ENCODE measurements at regions not wholly inside any gene's neighbourhood (a gene's known extent, or its start where the extent isn't known, plus 50 kb on each side); places are given as distances from the start of the nearest gene placed in this dataset.
A peak's percentile ranks its signal among the peaks of the same experiment; 100 is the strongest.
"Not testable (repeated sequence)": the region's sequence is repeated elsewhere in the genome, so short reads cannot be mapped to it uniquely, and the experiment has no call there.

DNA sequence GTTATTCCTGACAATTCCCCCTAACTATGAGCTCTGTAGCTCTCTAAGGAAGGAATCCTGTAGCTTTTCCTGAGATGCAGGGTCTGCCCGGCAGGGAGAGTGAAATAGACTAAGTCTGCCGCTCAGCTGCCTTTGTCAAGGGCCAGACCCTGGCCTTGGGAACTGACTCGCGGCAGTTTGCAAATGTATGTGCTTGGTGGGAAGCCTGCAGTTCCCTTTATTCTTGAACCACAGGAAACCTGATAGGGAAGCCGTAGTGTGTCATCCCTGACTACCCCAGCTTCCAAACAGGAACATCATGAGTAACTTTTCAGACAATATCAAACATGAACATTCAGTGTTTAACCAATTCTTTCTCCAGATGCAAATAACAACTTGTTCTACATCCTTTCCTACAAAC lies 78.7 kb upstream of the IFNGR1 start (continued):
- TF ChIP-seq, protein P1, sequence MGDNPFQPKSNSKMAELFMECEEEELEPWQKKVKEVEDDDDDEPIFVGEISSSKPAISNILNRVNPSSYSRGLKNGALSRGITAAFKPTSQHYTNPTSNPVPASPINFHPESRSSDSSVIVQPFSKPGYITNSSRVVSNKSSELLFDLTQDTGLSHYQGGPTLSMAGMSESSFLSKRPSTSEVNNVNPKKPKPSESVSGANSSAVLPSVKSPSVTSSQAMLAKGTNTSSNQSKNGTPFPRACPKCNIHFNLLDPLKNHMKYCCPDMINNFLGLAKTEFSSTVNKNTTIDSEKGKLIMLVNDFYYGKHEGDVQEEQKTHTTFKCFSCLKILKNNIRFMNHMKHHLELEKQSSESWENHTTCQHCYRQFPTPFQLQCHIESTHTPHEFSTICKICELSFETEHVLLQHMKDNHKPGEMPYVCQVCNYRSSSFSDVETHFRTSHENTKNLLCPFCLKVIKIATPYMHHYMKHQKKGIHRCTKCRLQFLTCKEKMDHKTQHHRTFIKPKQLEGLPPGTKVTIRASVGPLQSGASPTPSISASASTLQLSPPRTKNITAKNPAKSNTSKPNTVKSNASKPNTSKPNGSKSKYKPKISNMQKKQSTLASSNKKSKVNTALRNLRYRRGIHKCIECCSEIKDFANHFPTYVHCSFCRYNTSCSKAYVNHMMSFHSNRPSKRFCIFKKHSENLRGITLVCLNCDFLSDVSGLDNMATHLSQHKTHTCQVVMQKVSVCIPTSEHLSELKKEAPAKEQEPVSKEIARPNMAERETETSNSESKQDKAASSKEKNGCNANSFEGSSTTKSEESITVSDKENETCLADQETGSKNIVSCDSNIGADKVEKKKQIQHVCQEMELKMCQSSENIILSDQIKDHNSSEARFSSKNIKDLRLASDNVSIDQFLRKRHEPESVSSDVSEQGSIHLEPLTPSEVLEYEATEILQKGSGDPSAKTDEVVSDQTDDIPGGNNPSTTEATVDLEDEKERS (tag by site-specific recombination; IDR thresholded peaks at IDR 0.05) = no peak
- no peak for TF ChIP-seq ZFP37 (tag by site-specific recombination; IDR thresholded peaks at IDR 0.05)
- TF ChIP-seq ZNF529 (tag by site-specific recombination; IDR thresholded peaks at IDR 0.05; ENCODE audit: insufficient replicate concordance) = no peak
- no peak for TF ChIP-seq ZNF623 (tag by site-specific recombination; IDR thresholded peaks at IDR 0.05)

DNA sequence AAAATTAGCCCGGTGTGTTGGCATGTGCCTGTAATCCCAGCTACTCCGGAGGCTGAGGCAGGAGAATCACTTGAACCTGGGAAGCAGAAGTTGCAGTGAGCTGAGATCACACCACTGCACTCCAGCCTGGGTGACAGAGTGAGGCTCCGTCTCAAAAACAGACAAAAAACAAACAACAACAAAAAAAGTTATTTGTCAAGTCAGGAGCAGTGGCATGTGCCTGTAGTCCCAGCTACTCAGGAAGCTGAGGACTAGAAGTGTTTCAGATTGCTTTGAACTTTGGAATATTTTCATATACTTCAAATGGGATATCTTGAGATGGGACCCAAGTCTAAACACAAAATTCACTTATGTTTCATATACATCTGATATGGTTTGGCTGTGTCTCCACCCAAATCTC lies 73.1 kb upstream of the IFNGR1 start:
- not testable (repeated sequence) for H3K27ac ChIP-seq (ENCODE audit: extremely low read depth, low read depth, low read length); H3K9me3 ChIP-seq (ENCODE audit: control insufficient read depth, insufficient read depth, low read depth, low read length); H3K4me1 ChIP-seq (ENCODE audit: control insufficient read depth, insufficient read depth, low read length); H3K4me3 ChIP-seq (ENCODE audit: low read depth, low read length); H3K36me3 ChIP-seq (ENCODE audit: control insufficient read depth in 2 of 2, insufficient read depth in 1 of 2, low read length in 2 of 2)
- ChIA-PET POLR2A (interaction anchor here (0.6 to 0.8 kb wide), 2 partner anchors 19 to 204 kb away, joined by 4 to 5 read pairs; no protein-coding TSS in a partner anchor), CTCF (interaction anchor here (1.0 to 1.5 kb wide), 2 partner anchors 16 to 21 kb away, joined by 3 to 7 read pairs; no protein-coding TSS in a partner anchor)

DNA sequence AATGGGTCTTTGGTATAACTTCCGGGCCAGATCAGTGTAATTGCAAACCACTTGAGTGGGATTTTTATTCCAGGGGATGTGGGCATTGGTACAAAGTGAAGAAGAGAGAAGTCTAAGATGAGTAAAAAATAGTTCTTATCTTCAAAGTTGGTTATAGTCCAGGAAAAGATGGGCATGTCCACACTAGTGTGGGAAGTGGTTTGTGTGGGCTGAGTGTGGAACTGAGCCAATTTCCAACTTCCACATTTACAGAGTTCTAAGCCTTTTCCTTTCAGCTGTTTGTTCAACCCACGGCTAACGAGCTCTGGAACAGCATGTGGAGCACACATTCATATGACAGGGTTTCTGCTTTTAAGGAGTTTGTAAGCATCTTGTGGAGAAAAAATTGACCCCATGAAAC lies 72.3 kb upstream of the IFNGR1 start:
- Histone ChIP-seq H3K9me3 (ENCODE audit: control insufficient read depth, insufficient read depth, low read depth, low read length) (no peaks in the 10 kb centered on the region), H3K27ac (ENCODE audit: extremely low read depth, low read depth, low read length) (no peak overlapping the region), H3K4me1 (ENCODE audit: control insufficient read depth, insufficient read depth, low read length) (peaks cover 4% of the 10 kb centered on the region; the same call in 1 of the 2 replicates), H3K36me3 (ENCODE audit: control insufficient read depth in 2 of 2, insufficient read depth in 1 of 2, low read length in 2 of 2) (no peaks in the 10 kb centered on the region), H3K4me3 (ENCODE audit: low read depth, low read length) (no peak overlapping the region)
- POLR2A ChIA-PET = no interaction called here
- CTCF ChIA-PET = interaction anchor here (0.5 to 1.0 kb wide), 3 partner anchors 22 to 214 kb away, joined by 3 read pairs; no protein-coding TSS in a partner anchor
- TF ChIP-seq EGR2 (tag by site-specific recombination; IDR thresholded peaks at IDR 0.05; ENCODE audit: low read depth) (peak; percentile 85), ZFP37 (tag by site-specific recombination; IDR thresholded peaks at IDR 0.05) (no peak), REPIN1 (tag by site-specific recombination; IDR thresholded peaks at IDR 0.05; ENCODE audit: low read depth) (no peak), ZNF621 (tag by site-specific recombination; IDR thresholded peaks at IDR 0.05) (no peak), ZFHX2 (tag by site-specific recombination; conservative IDR thresholded peaks at IDR 0.05) (peak; percentile 89)
- TF ChIP-seq, protein P2, sequence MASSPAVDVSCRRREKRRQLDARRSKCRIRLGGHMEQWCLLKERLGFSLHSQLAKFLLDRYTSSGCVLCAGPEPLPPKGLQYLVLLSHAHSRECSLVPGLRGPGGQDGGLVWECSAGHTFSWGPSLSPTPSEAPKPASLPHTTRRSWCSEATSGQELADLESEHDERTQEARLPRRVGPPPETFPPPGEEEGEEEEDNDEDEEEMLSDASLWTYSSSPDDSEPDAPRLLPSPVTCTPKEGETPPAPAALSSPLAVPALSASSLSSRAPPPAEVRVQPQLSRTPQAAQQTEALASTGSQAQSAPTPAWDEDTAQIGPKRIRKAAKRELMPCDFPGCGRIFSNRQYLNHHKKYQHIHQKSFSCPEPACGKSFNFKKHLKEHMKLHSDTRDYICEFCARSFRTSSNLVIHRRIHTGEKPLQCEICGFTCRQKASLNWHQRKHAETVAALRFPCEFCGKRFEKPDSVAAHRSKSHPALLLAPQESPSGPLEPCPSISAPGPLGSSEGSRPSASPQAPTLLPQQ (tag by site-specific recombination; IDR thresholded peaks at IDR 0.05) = no peak
- TF ChIP-seq, protein P3, sequence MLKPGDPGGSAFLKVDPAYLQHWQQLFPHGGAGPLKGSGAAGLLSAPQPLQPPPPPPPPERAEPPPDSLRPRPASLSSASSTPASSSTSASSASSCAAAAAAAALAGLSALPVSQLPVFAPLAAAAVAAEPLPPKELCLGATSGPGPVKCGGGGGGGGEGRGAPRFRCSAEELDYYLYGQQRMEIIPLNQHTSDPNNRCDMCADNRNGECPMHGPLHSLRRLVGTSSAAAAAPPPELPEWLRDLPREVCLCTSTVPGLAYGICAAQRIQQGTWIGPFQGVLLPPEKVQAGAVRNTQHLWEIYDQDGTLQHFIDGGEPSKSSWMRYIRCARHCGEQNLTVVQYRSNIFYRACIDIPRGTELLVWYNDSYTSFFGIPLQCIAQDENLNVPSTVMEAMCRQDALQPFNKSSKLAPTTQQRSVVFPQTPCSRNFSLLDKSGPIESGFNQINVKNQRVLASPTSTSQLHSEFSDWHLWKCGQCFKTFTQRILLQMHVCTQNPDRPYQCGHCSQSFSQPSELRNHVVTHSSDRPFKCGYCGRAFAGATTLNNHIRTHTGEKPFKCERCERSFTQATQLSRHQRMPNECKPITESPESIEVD (tag by site-specific recombination; IDR thresholded peaks at IDR 0.05) = no peak

DNA sequence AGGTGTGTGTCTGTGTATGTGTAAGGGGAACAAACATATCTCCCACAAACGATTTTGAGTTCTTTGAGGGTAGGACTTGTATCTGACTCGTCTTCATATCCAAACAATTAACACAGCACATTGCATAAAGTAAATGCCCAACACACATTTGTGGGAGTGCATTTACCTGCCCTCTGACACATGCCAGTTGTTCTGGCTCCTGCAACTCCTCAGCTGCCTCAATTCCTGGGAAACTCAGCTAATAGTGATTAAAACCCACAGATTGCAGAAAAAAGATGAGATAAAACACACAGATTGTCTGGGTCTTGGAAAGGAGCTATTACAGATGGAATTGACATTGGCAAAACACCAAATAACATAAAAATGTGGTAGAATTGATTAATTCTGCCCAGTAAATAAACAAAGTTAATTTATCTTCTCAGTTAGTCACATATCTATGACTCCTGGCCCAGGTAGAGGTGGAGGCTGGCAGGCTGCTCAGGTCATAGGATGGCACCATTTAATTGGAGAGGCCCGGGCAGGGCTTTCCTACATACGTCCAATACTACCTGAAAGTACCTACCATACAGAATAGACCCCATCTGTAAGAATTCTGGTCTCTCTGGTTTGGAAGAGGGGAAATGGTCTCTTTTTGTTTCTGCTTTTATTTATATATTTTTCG lies 71.5 kb upstream of the IFNGR1 start:
- Histone ChIP-seq H3K4me3 (ENCODE audit: low read depth, low read length) (no peak overlapping the region), H3K9me3 (ENCODE audit: control insufficient read depth, insufficient read depth, low read depth, low read length) (no peaks in the 10 kb centered on the region), H3K27ac (ENCODE audit: extremely low read depth, low read depth, low read length) (no peak overlapping the region), H3K4me1 (ENCODE audit: control insufficient read depth, insufficient read depth, low read length) (peaks cover 4% of the 10 kb centered on the region; the same call in 1 of the 2 replicates), H3K36me3 (ENCODE audit: control insufficient read depth in 2 of 2, insufficient read depth in 1 of 2, low read length in 2 of 2) (no peaks in the 10 kb centered on the region)
- TF ChIP-seq ZNF623 (tag by site-specific recombination; IDR thresholded peaks at IDR 0.05) = no peak
- TF ChIP-seq ZNF521 (tag by site-specific recombination; IDR thresholded peaks at IDR 0.05) = no peak
- TF ChIP-seq, protein P4, sequence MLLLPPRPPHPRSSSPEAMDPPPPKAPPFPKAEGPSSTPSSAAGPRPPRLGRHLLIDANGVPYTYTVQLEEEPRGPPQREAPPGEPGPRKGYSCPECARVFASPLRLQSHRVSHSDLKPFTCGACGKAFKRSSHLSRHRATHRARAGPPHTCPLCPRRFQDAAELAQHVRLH (tag by site-specific recombination; IDR thresholded peaks at IDR 0.05) = no peak
- TF ChIP-seq, protein P5, sequence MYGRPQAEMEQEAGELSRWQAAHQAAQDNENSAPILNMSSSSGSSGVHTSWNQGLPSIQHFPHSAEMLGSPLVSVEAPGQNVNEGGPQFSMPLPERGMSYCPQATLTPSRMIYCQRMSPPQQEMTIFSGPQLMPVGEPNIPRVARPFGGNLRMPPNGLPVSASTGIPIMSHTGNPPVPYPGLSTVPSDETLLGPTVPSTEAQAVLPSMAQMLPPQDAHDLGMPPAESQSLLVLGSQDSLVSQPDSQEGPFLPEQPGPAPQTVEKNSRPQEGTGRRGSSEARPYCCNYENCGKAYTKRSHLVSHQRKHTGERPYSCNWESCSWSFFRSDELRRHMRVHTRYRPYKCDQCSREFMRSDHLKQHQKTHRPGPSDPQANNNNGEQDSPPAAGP (tag by site-specific recombination; IDR thresholded peaks at IDR 0.05) = no peak
- TF ChIP-seq, protein P6, sequence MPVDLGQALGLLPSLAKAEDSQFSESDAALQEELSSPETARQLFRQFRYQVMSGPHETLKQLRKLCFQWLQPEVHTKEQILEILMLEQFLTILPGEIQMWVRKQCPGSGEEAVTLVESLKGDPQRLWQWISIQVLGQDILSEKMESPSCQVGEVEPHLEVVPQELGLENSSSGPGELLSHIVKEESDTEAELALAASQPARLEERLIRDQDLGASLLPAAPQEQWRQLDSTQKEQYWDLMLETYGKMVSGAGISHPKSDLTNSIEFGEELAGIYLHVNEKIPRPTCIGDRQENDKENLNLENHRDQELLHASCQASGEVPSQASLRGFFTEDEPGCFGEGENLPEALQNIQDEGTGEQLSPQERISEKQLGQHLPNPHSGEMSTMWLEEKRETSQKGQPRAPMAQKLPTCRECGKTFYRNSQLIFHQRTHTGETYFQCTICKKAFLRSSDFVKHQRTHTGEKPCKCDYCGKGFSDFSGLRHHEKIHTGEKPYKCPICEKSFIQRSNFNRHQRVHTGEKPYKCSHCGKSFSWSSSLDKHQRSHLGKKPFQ (tag by site-specific recombination; IDR thresholded peaks at IDR 0.05) = no peak
- no peak for TF ChIP-seq ZNF621 (tag by site-specific recombination; IDR thresholded peaks at IDR 0.05)
- POLR2A ChIA-PET = no interaction called here
- CTCF ChIA-PET = interaction anchor here (0.5 to 0.7 kb wide), 2 partner anchors 71 to 214 kb away, joined by 3 read pairs; no protein-coding TSS in a partner anchor
